Right kidney (tissue), 1 donor: ENCODE measurements at regions not wholly inside any gene's neighbourhood (a gene's known extent, or its start where the extent isn't known, plus 50 kb on each side); places are given as distances from the start of the nearest gene placed in this dataset.

ENCODE experiments used
- DNase-seq: peaks from one replicate; pipeline ENCODE4 v3.0.0-alpha.2; 2016

- no peak for DNase-seq
Observed at GRCh38 chr17:62882284-62882683, 74.2 kb upstream of the MARCHF10 start.

- no peak for DNase-seq
Observed at GRCh38 chr17:62880120-62880519, 72.0 kb upstream of the MARCHF10 start.

DNA sequence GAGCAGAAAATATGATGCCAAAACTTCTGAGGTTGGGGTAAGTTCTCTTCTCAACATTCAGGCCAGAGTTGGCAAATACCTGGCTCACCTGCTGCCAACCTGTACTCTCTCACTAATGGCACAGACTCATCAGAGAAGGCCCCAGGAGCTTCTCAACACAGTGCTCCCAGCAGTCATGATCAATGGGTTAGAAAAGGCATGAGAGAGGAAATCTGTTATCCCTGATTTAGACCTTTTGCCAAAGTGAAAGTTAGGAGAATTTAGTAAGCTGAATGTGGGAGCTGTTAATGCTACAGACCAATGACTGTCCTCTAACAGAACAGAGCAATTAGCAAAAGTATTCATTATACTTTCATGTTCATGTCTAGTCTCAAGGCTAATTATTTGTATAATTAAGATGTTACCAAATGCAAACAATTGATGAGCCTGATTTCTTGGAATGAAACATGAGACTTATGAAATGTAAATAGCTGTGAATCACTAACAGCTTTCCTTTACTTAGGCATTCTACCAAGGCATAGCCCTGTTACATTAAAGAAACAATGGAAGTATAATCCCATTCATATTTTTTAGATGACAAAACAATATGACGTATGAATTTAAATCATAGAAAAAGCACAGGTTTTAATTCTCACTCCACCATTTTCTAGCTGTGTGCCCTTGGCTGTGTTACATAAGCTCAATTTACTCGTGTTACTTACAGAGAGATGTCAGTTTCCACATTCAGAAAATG is 68.7 kb upstream of the MARCHF10 start:
- DNase-seq: no peak

DNA sequence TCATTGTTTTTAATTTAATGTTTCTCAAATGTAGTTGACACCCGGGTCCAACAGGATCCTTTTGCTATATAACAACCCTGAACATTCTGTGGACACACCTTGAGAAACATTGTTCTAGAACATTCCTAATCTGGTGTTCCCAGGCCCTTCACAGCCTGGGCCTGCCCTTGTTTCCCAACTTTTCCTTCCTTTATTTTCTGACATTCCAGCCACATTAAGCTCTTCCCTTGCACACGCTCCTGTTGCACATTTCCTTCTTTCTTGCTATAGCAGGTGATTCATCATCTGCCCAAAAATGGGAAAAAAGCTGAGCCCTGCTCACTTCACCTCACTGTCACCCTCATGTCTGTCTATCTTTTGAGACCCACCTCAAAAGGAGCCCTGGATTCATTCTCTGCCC is 67.9 kb upstream of the MARCHF10 start:
- no peak for DNase-seq

DNA sequence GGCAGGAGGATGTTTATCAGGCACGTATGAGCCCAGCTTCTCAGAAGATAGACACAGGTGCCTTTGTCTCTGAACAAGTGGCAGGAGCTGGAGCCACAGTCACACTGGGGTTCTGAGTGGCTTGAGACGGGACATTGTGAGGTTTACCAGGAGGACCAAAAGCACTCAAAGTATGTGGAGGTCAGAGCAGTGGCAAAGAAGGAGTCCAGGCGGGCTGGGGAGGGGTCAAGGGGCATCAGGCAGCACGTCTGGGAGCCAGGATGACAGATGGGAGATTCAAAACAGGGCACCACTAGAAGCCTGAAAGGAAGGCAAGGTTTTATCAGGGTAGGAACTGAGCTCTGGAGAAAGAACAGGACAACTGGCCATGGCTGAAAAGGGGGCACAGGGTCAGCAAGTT is 67.2 kb upstream of the MARCHF10 start:
- no peak for DNase-seq

- no peak for DNase-seq
Observed at GRCh38 chr17:62871291-62871690, 63.2 kb upstream of the MARCHF10 start.

- DNase-seq: no peak
Observed at GRCh38 chr17:62870552-62870971, 62.4 kb upstream of the MARCHF10 start.

DNA sequence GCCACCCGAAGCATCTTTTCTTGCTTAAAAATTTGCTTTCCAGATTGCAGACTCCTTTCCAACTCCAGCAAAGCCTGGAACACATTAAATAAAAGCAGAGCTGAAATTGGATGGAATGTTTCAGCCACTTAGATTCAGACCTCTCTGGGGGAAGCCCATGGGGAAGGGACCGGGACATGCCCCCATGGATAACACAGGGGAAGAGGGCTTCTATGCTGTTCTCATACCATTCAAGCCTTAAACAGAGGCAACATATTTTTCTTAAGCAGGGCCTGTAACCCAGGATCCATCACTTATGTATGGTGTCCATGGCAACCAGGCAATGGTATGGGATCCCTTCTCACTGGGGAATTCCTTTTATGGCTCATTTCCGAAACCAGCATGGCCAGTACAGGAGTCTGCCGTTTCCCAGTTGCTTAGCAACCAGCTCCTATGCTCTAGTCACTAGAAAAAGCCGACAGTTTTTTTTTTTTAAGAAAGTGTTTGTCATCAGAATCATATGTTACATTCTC is 62.0 kb upstream of the MARCHF10 start:
- peak; percentile 36 for DNase-seq

DNA sequence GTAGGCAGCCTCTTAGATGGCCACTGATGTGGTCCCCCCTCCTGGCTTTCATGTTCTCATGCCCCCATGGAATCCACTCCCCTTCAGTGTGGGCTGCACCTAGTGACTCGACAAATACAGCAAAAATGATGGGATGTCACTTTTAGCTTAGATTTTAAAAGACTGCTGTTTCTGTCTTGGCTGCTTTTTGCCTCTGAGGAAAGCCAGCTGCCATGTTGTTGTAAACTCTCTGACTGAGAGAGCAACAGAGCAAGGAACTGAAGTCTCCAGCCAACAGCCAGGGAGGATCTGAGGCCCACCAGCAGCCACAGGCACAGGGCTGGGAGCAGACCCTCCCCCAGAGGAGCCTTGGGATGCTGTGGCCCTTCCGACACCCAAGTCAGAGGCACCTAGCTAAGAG is 60.6 kb upstream of the MARCHF10 start:
- DNase-seq: peak; percentile 29

DNA sequence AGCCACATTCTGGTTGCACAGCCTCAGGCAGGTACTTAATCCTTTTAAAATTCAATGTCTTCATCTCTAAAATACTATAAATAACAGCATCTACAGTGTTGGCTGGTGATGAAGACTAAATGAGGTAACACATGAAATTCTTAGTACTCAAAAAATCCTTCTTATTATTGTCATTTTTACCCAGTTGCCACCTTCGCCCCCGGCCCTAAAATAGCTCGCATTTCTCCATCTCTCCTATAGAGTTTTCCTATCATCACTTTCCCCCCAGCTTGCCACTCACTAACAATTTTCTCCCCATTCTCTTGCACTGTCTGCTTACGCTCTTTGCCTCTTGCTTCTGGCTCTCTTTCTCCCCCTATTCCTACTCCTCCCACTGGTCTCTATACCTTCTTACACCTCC is 59.9 kb upstream of the MARCHF10 start:
- DNase-seq: no peak

DNA sequence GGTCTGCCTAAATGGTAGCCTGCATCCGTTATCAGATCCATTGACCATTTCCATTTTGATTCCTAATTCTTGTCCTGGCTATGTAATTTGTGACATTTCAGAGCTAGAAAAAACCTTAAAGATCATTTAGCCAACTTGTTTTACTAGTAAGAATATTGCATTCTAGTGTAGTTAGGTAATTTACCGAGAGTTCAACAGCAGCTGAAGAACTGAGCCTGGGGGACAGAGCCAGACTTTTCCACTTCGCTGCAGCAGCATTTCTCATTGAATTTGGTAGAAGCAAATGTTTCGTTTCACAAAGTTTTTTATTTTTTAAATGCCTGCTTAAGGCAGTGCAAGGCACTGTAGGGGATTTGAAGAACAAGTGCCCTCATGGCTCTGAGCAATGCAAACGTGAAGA is 59.2 kb upstream of the MARCHF10 start:
- no peak for DNase-seq

DNA sequence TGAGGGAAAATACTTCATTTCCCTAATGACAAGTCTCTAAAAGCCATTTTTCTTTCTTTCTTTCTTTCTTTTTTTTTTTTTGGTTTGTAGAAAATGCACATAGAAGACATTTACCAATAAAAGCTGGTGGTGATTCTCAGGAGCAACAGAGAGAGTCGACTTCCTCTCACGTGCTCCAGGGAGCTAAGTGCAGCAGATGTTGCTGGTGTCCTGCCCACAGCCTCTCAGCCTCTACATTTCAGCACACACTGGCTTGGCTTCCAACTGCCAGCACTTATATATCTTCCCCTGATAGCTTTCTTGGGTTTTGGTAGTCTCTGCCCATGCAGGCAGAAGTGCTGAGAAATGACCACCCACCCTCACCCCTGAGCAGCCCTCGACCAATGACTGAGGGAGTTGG is 58.4 kb upstream of the MARCHF10 start:
- DNase-seq: no peak

DNA sequence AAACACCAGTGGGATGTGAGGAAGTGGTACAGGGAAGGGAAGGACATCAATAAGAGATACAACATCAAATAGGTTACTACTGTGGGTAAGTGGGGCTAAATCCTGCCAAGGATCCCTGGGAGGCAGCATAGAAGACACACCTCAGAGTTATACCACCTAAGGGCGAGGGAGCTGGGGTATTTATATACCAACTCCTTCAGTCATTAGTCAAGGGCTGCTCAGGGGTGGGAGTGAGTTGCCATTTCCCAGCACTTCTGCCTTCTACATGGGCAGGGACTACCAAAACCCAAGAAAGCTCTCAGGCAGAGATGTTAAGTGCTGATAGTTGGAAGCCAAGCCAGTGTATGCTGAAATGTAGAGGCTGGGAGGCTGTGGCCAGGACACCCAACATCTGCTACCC is 57.5 kb upstream of the MARCHF10 start:
- DNase-seq: no peak

GRCh38 chr17:62862251-62862650 is 54.1 kb upstream of the MARCHF10 start:
- DNase-seq: no peak

- peak; percentile 30 for DNase-seq
Observed at GRCh38 chr17:62860962-62861873, 53.1 kb upstream of the MARCHF10 start.

- DNase-seq: no peak
Observed at GRCh38 chr17:62859146-62859545, 51.0 kb upstream of the MARCHF10 start.
